Endothelial cell of umbilical vein (primary cell): ENCODE measurements at regions not wholly inside any gene's neighbourhood (a gene's known extent, or its start where the extent isn't known, plus 50 kb on each side); places are given as distances from the start of the nearest gene placed in this dataset.

Experiments used
- BruUV-seq: library from RNA; stranded (reverse); fragments of 400-500 nt; replicated peaks from 2 replicates; lab custom pipeline; 2021; lab: Mats Ljungman, UMichigan
- CTCF ChIA-PET: fragments of 300-600, 350-600 bp; sonication (Branson Sonifier 250); formaldehyde crosslinking; loops from one replicate; lab custom pipeline; 2021; ENCODE audit warnings: antibody characterized with exemption, inconsistent platforms; lab: Charles Lee
- POLR2A ChIA-PET: fragments of 300-600, 350-600 bp; sonication (Branson Sonifier 250); formaldehyde crosslinking; loops from one replicate; lab custom pipeline; 2021; ENCODE audit warnings: antibody characterized with exemption, inconsistent platforms; lab: Charles Lee
- DNase-seq: peaks from one replicate; pipeline ENCODE4 v3.0.0-alpha.2; 2011; ENCODE audit warnings: low read depth, low spot score
- FAIRE-seq: peaks from 2 replicates; lab custom pipeline; 2011; peaks lifted over from hg19 to GRCh38; lab: Jason Lieb, UNC
- H2AFZ ChIP-seq: 2 replicates; pipeline ENCODE4 v1.6.0; 2012; ENCODE audit warnings: low read depth, low read length, control low read depth, inconsistent platforms
- H3K27ac ChIP-seq: 2 replicates; pipeline ENCODE4 v1.5.1; 2011; ENCODE audit warnings: low read depth, mild to moderate bottlenecking, control low read depth, low read length, moderate library complexity; ENCODE audit not compliant: insufficient read depth
- H3K27me3 ChIP-seq, 2 experiments: 2 replicates each; pipeline versions ENCODE4 v1.6.0 to v1.6.1; 2011; ENCODE audit warnings: low read length in 2 of 2, mixed read lengths in 1 of 2; ENCODE audit not compliant: control insufficient read depth in 2 of 2, insufficient read depth in 2 of 2
- H3K36me3 ChIP-seq, 2 experiments: 2 replicates in 1 of 2; 3 replicates in 1 of 2; pipeline ENCODE4 v1.5.1; 2011; ENCODE audit warnings: low read length in 2 of 2, mild to moderate bottlenecking in 1 of 2, moderate library complexity in 1 of 2; ENCODE audit not compliant: control insufficient read depth in 2 of 2, insufficient read depth in 2 of 2; ENCODE audit errors: extremely low read depth in 1 of 2
- H3K4me1 ChIP-seq: 3 replicates; pipeline ENCODE4 v1.5.1; 2011; ENCODE audit warnings: mild to moderate bottlenecking, low read length; ENCODE audit not compliant: control insufficient read depth, insufficient read depth; ENCODE audit errors: extremely low read depth
- H3K4me2 ChIP-seq: 2 replicates; pipeline ENCODE4 v1.6.1; 2011; ENCODE audit warnings: low read length, control low read depth, mixed read lengths; ENCODE audit not compliant: insufficient read depth
- H3K4me3 ChIP-seq, 3 experiments: fragments of 200-600 bp in 1 of 3; sonication (generic), shearing (Covaris generic) in 1 of 3; replicated peaks in 1 of 3; 2 replicates each; pipeline ENCODE4 v1.5.1; 2011 to 2016; ENCODE audit warnings: control low read depth in 3 of 3, low read length in 3 of 3, mild to moderate bottlenecking in 2 of 3, inconsistent platforms in 1 of 3, low read depth in 1 of 3, moderate library complexity in 1 of 3; ENCODE audit not compliant: insufficient read depth in 1 of 3
- H3K79me2 ChIP-seq: 2 replicates; pipeline ENCODE4 v1.6.0; 2012; ENCODE audit warnings: low read length, inconsistent platforms; ENCODE audit not compliant: control insufficient read depth, insufficient read depth
- H3K9ac ChIP-seq: replicated peaks from 2 replicates; pipeline ENCODE3; 2011; ENCODE audit warnings: low read length, control low read depth; ENCODE audit not compliant: insufficient read depth; ENCODE audit errors: extremely low read depth
- H3K9me1 ChIP-seq: replicated peaks from 3 replicates; pipeline ENCODE4 v1.6.0; 2011; ENCODE audit warnings: mild to moderate bottlenecking, low read length; ENCODE audit not compliant: control insufficient read depth, insufficient read depth; ENCODE audit errors: extremely low read depth
- H3K9me3 ChIP-seq: replicated peaks from 2 replicates; pipeline ENCODE4 v1.5.1; 2012; ENCODE audit warnings: low read length, inconsistent platforms; ENCODE audit not compliant: control insufficient read depth, insufficient read depth
- H4K20me1 ChIP-seq: replicated peaks from 2 replicates; pipeline ENCODE3; 2011; ENCODE audit warnings: mild to moderate bottlenecking, low read length; ENCODE audit not compliant: control insufficient read depth, insufficient read depth; ENCODE audit errors: extremely low read depth
- CTCF ChIP-seq, 2 donors: IDR thresholded peaks; 1 replicate in 1 of 2; 2 replicates in 1 of 2; pipeline ENCODE4 v1.5.1; 2011; ENCODE audit warnings: low read length in 2 of 2, mild to moderate bottlenecking in 2 of 2, moderate library complexity in 2 of 2, control low read depth in 1 of 2, inconsistent platforms in 1 of 2, low read depth in 1 of 2; ENCODE audit not compliant: insufficient read depth in 1 of 2; ENCODE audit errors: extremely low read depth in 1 of 2
- EZH2 ChIP-seq: IDR thresholded peaks from 2 replicates; pipeline ENCODE4 v1.6.1; 2012; ENCODE audit warnings: borderline replicate concordance, low read depth, mild to moderate bottlenecking, moderate library complexity, low read length, inconsistent platforms; ENCODE audit not compliant: severe bottlenecking
- FOS ChIP-seq: IDR thresholded peaks from 2 replicates; pipeline ENCODE4 v1.6.1; 2011; ENCODE audit warnings: mild to moderate bottlenecking, low read length, moderate library complexity, borderline replicate concordance; ENCODE audit not compliant: insufficient read depth
- GATA2 ChIP-seq: IDR thresholded peaks from 2 replicates; pipeline ENCODE4 v1.7.0; 2011; ENCODE audit warnings: low read depth, mild to moderate bottlenecking, moderate library complexity, mixed read lengths, low read length; ENCODE audit not compliant: insufficient read length, insufficient read depth
- JUN ChIP-seq: IDR thresholded peaks from 2 replicates; pipeline ENCODE4 v1.6.1; 2011; ENCODE audit warnings: borderline replicate concordance, low read depth; ENCODE audit not compliant: insufficient read length, insufficient read depth
- MYC ChIP-seq: IDR thresholded peaks from one replicate; pipeline ENCODE4 v1.6.1; 2011; ENCODE audit warnings: mild to moderate bottlenecking, low read depth, low read length
- POLR2A ChIP-seq: IDR thresholded peaks from 2 replicates; pipeline ENCODE4 v1.6.1; 2012; ENCODE audit warnings: low read depth, mild to moderate bottlenecking, control low read depth, low read length
- POLR2AphosphoS5 ChIP-seq: IDR thresholded peaks from 2 replicates; pipeline ENCODE4 v1.6.1; 2012; ENCODE audit warnings: low read depth, mild to moderate bottlenecking, control low read depth, low read length, moderate library complexity; ENCODE audit not compliant: insufficient read depth
- dilution Hi-C: fragments of 300-500 bp; cut with MboI; formaldehyde crosslinking; loops from one replicate; pipeline ENCODE4 v1.15.0; 2019; ENCODE audit warnings: low sequenced_read_pairs; ENCODE audit not compliant: extremely low pct_ligation_motif_present
- intact Hi-C: fragments of 100-400 bp; cut with micrococcal nuclease; formaldehyde crosslinking; loops from one replicate; pipeline ENCODE4 v1.10.0; 2022
- TF ChIP-seq, protein P1 (sequence below): IDR thresholded peaks from 2 replicates; pipeline ENCODE4 v1.6.1; 2011; ENCODE audit not compliant: insufficient read depth, insufficient read length

GRCh38 chr1:55723001-55723400, 507.8 kb upstream of the USP24 start:
- DNase-seq (no peak), FAIRE-seq (no peak)
- Histone ChIP-seq H3K9me1 (no peaks in the 10 kb centered on the region), H3K36me3 (no peaks in the 10 kb centered on the region), H3K27ac (no peak overlapping the region), H3K9ac (no peak overlapping the region), H2AFZ (no peak overlapping the region), H3K79me2 (no peaks in the 10 kb centered on the region), H3K4me1 (no peaks in the 10 kb centered on the region), H3K4me2 (no peak overlapping the region), H3K4me3 (no peak overlapping the region), H3K27me3 (peaks cover 0 to 3% of the 10 kb centered on the region in 2 experiments), H3K9me3 (no peaks in the 10 kb centered on the region), H4K20me1 (no peaks in the 10 kb centered on the region)
- BruUV-seq = no TSS peak
- intact Hi-C loops = no loop called here
- no peak for TF ChIP-seq FOS
- TF ChIP-seq, protein P1, sequence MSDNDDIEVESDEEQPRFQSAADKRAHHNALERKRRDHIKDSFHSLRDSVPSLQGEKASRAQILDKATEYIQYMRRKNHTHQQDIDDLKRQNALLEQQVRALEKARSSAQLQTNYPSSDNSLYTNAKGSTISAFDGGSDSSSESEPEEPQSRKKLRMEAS = no peak
- POLR2A ChIA-PET = no interaction called here
- CTCF ChIA-PET = no interaction called here
- dilution Hi-C loops = no loop called here

- no peaks in the 10 kb centered on the region for H3K79me2 ChIP-seq
- ChIA-PET POLR2A (no interaction called here), CTCF (no interaction called here)
- intact Hi-C loops = no loop called here
- H3K9ac ChIP-seq = no peak overlapping the region
- H2AFZ ChIP-seq = no peak overlapping the region
- no peaks in the 10 kb centered on the region for H3K9me3 ChIP-seq
- H3K36me3 ChIP-seq = no peaks in the 10 kb centered on the region
- peaks cover 0 to 3% of the 10 kb centered on the region in 2 experiments for H3K27me3 ChIP-seq
- no peaks in the 10 kb centered on the region for H3K4me1 ChIP-seq
- FAIRE-seq (no peak), DNase-seq (no peak)
- no TSS peak for BruUV-seq
- H3K27ac ChIP-seq = no peak overlapping the region
- no peaks in the 10 kb centered on the region for H4K20me1 ChIP-seq
- dilution Hi-C loops = no loop called here
- no peak overlapping the region for H3K4me2 ChIP-seq
- no peaks in the 10 kb centered on the region for H3K9me1 ChIP-seq
- TF ChIP-seq MYC (no peak), CTCF (IDR thresholded peaks at IDR 0.05; ENCODE audit: extremely low read depth in 1 of 2, insufficient read depth in 1 of 2, low read depth in 1 of 2, low read length in 2 of 2) (no peak), EZH2 (no peak), FOS (no peak), GATA2 (no peak), POLR2A (no peak), JUN (no peak), POLR2AphosphoS5 (no peak)
- TF ChIP-seq, protein P1 = no peak
- H3K4me3 ChIP-seq = no peak overlapping the region
These were observed 505.1 kb upstream of the USP24 start for GRCh38 chr1:55720261-55720660.
